ENCODE measurements at regions not wholly inside any gene's neighbourhood (a gene's known extent, or its start where the extent isn't known, plus 50 kb on each side); places are given as distances from the start of the nearest gene placed in this dataset.

GRCh38 chr9:26735160-26735559 is 157.4 kb downstream of the CAAP1 start:
- no peak for DNase-seq

- no peak for DNase-seq
Observed at GRCh38 chr9:26729187-26729586, 163.4 kb downstream of the CAAP1 start.

GRCh38 chr9:26727471-26727870 is 165.1 kb downstream of the CAAP1 start:
- DNase-seq, result no peak

GRCh38 chr9:26725573-26725972 is 167.0 kb downstream of the CAAP1 start:
- DNase-seq, result no peak

GRCh38 chr9:26723486-26723885 is 169.1 kb downstream of the CAAP1 start:
- DNase-seq, result no peak

- DNase-seq, result no peak
Observed at GRCh38 chr9:26722755-26723154, 169.8 kb downstream of the CAAP1 start.

- no peak for DNase-seq
Observed at GRCh38 chr9:26710008-26710407, 182.6 kb downstream of the CAAP1 start.

- DNase-seq, result no peak
Observed at GRCh38 chr9:26706223-26706622, 186.4 kb downstream of the CAAP1 start.

- DNase-seq, result no peak
Observed at GRCh38 chr9:26695298-26695622, 197.3 kb downstream of the CAAP1 start.

GRCh38 chr9:26694381-26695297 is 198.0 kb downstream of the CAAP1 start:
- DNase-seq, result no peak

- DNase-seq, result no peak
Observed at GRCh38 chr9:26689041-26689440, 203.6 kb downstream of the CAAP1 start.

GRCh38 chr9:26687421-26687820 is 205.2 kb downstream of the CAAP1 start:
- no peak for DNase-seq

- DNase-seq, result no peak
Observed at GRCh38 chr9:26685818-26686217, 206.8 kb downstream of the CAAP1 start.

- DNase-seq, result no peak
Observed at GRCh38 chr9:26684029-26684428, 208.6 kb downstream of the CAAP1 start.

- DNase-seq, result no peak
Observed at GRCh38 chr9:26682796-26683496, 209.7 kb downstream of the CAAP1 start.

GRCh38 chr9:26682041-26682440 is 210.6 kb downstream of the CAAP1 start:
- DNase-seq, result no peak

GRCh38 chr9:26677965-26678706 is 214.5 kb downstream of the CAAP1 start:
- DNase-seq, result no peak

GRCh38 chr9:26675035-26675434 is 217.6 kb downstream of the CAAP1 start:
- no peak for DNase-seq

GRCh38 chr9:26673261-26673660 is 219.3 kb downstream of the CAAP1 start:
- no peak for DNase-seq

- DNase-seq, result no peak
Observed at GRCh38 chr9:26669701-26670670, 222.6 kb downstream of the CAAP1 start.

GRCh38 chr9:26667882-26668281 is 224.7 kb downstream of the CAAP1 start:
- no peak for DNase-seq

- DNase-seq, result no peak
Observed at GRCh38 chr9:26665666-26666065, 226.9 kb downstream of the CAAP1 start.

Data from NCI-H1930 (cell line).